ENCODE measurements at regions not wholly inside any gene's neighbourhood (a gene's known extent, or its start where the extent isn't known, plus 50 kb on each side); places are given as distances from the start of the nearest gene placed in this dataset.

DNA sequence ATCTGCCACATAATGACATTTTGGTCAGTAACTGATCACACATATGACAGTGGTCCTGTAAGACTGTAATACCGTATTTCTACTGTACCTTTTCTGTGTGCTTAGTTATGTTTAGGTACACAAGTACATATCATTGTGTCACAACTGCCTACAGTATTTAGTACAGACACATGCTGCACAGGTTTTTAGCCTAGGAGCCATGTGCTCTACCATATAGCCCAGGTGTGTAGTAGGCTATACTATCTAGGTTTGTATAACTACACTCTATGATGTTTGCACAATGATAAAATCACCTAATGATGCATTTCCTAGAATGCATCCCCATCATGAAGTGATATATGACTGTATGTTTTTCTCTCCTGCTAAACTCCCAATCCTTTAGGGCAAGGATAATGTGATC, 61.2 kb upstream of the MIR17HG start:
- TF ChIP-seq, protein P1, sequence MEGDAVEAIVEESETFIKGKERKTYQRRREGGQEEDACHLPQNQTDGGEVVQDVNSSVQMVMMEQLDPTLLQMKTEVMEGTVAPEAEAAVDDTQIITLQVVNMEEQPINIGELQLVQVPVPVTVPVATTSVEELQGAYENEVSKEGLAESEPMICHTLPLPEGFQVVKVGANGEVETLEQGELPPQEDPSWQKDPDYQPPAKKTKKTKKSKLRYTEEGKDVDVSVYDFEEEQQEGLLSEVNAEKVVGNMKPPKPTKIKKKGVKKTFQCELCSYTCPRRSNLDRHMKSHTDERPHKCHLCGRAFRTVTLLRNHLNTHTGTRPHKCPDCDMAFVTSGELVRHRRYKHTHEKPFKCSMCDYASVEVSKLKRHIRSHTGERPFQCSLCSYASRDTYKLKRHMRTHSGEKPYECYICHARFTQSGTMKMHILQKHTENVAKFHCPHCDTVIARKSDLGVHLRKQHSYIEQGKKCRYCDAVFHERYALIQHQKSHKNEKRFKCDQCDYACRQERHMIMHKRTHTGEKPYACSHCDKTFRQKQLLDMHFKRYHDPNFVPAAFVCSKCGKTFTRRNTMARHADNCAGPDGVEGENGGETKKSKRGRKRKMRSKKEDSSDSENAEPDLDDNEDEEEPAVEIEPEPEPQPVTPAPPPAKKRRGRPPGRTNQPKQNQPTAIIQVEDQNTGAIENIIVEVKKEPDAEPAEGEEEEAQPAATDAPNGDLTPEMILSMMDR (conservative IDR thresholded peaks at IDR 0.05; ENCODE audit: low read depth, low read length) = no peak
- no peak for DNase-seq (ENCODE audit: low read depth)
- no peak overlapping the region for H3K4me3 ChIP-seq (ENCODE audit: low read depth, low read length)

- DNase-seq (ENCODE audit: low read depth) = no peak
- H3K4me3 ChIP-seq (ENCODE audit: low read depth, low read length) = no peak overlapping the region
- TF ChIP-seq, protein P1 (conservative IDR thresholded peaks at IDR 0.05; ENCODE audit: low read depth, low read length) = no peak
Observed at GRCh38 chr13:91291078-91291477, 56.4 kb upstream of the MIR17HG start.

DNA sequence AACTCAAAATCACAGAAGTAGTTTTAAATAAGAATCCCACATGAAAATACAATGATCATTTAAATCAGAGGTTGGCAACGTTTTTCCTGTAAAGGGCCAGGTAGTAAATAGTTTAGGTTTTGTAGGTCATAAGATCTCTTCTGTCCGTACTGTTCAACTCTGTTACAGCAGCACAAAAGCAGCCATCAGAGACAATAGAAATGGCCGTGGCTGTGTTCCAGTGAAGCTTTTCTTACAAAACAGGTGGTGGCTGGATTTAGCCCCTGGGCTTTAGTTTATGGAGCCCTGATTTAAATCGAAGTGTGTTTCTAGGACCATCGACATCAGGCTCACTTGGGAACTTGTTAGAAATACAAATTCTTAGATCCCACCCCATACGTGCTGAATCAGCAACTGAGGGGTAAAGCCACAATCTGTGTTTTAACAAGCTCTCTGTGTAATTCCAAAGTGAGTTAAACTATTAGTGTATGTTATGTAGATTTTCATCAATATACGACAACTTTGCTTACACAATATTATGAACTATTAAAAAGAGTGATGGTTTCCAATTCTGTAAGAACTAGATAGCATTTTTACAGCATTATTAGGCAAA, 54.8 kb upstream of the MIR17HG start:
- no peak for DNase-seq (ENCODE audit: low read depth)
- TF ChIP-seq, protein P1 (conservative IDR thresholded peaks at IDR 0.05; ENCODE audit: low read depth, low read length) = no peak
- H3K4me3 ChIP-seq (ENCODE audit: low read depth, low read length) = no peak overlapping the region

- TF ChIP-seq, protein P1 (conservative IDR thresholded peaks at IDR 0.05; ENCODE audit: low read depth, low read length) = no peak
- H3K4me3 ChIP-seq (ENCODE audit: low read depth, low read length) = no peak overlapping the region
- no peak for DNase-seq (ENCODE audit: low read depth)
Observed at GRCh38 chr13:91295712-91296410, 51.6 kb upstream of the MIR17HG start.

GRCh38 chr13:91297503-91297902, 50.0 kb upstream of the MIR17HG start:
- no peak overlapping the region for H3K4me3 ChIP-seq (ENCODE audit: low read depth, low read length)
- TF ChIP-seq, protein P1 (conservative IDR thresholded peaks at IDR 0.05; ENCODE audit: low read depth, low read length) = no peak
- no peak for DNase-seq (ENCODE audit: low read depth)

All from epithelial cell of proximal tubule (primary cell).